ENCODE measurements at regions not wholly inside any gene's neighbourhood (a gene's known extent, or its start where the extent isn't known, plus 50 kb on each side); places are given as distances from the start of the nearest gene placed in this dataset.
"Not testable (repeated sequence)": the region's sequence is repeated elsewhere in the genome, so short reads cannot be mapped to it uniquely, and the experiment has no call there.

DNA sequence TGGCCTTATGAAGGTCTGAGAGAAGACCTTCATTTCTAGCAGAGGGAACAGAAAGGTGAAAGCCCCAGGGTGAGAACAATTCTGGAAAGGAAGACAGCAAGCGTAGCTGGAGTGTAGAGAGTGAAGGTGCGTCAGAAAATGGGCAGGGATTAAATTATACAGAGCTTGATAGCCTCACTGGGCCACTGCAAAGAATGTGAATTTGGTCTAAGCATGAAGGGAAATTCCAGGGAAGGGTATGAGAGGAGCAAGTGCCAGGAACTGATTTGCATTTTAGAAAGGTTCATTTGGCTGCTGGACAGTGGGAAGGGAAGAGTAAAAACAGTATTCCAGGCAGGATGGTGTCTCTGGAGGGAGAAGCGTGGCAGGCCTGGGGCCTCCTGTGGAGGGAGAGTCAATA is 274.1 kb upstream of the ASIC2 start:
- no peak for DNase-seq (ENCODE audit: low read depth)

DNA sequence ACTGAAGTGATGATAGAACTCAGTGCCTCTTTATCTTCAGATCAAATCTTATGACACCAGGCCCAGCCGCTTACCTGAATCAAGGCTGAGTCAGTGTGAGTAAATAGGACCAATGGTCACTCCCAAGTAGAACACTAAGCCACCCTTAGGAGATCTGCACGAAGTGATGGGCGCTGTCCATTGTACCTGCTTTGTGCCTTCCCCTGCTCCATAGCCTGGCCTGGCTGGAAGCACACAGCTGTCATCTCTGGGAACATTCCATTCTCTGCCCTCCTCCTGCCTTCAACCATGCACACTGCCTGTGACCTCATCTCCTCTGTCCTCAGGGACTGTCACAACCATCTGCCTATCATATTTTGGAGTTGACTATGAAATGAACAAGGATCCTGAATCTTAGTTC is 279.5 kb upstream of the ASIC2 start:
- no peak for DNase-seq (ENCODE audit: low read depth)

DNA sequence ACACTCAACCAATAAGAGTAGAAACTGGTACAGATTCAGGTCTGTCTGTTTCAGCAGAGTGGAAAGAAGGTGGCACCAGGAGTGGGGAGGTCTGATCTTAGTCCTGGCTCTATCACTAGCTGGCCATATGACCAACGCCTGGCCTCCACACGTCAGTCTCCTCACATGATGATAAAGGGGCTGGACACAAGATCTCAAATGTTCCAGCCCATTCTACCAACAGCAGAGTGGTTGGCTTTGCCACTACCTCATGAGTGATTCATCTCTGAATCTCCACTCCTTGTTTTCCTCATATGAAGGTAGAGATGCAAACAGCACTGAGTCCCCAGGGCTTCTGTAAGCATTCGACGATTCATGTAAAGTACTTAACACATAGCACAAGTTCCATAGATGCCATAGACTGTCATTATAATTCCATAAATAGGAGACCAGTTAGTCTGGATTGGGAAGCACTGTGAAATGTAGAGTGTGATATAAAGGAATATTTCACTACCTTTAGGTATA is 281.9 kb upstream of the ASIC2 start:
- no peak for DNase-seq (ENCODE audit: low read depth)

DNA sequence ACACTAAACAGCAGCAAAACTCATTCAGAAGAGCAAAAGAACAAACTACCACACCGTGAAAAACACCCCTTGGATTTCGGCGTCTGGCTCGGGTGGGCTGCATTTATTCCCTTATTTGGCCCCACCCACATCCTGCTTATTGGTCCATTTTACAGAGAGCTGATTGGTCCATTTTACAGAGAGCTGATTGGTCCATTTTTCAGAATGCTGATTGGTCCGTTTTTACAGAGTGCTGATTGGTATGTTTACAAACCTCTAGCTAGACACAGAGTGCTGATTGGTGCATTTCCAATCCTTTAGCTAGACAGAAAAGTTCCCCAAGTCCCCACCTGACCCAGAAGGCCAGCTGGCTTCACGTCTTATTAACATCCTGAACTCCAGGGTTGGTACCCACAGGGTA is 286.6 kb upstream of the ASIC2 start:
- DNase-seq (ENCODE audit: low read depth) = not testable (repeated sequence)

DNA sequence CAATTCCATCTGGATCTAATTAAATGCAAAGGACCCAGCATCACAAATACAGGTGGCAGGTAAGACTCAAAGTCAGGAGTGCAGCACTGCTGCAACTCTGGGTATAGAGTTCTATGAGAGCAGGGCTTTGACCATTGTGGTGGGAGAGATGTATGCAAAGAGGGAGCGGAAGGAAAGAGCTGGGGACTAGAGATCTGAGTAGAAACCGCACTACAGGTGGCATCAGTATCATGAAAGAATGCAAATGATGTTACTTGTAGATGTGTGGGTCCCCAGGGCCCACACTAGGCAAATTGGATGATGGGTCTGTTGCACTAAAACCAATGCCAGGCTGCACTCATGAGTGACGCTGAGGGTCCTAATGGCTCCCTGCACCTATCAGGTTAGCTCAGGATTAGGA is 287.1 kb upstream of the ASIC2 start:
- no peak for DNase-seq (ENCODE audit: low read depth)

DNA sequence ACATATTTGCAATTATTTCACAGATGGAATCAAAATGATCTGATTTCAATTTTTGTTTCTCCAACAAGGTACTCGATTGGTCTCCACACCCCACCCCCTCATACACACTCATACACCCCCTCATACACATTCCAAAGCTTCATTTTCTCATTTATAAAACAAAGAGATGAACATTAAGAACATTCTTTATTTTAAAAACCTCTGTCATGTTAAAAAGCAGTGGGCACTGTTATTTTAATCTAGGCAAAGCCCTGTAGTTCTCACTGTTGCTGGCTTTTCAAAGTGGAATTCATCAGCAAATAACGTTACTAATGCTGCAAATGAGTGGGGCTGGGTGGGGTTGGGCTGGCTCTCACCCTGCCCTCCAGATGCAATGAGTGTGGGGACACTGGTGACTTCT is 289.6 kb upstream of the ASIC2 start:
- no peak for DNase-seq (ENCODE audit: low read depth)

DNA sequence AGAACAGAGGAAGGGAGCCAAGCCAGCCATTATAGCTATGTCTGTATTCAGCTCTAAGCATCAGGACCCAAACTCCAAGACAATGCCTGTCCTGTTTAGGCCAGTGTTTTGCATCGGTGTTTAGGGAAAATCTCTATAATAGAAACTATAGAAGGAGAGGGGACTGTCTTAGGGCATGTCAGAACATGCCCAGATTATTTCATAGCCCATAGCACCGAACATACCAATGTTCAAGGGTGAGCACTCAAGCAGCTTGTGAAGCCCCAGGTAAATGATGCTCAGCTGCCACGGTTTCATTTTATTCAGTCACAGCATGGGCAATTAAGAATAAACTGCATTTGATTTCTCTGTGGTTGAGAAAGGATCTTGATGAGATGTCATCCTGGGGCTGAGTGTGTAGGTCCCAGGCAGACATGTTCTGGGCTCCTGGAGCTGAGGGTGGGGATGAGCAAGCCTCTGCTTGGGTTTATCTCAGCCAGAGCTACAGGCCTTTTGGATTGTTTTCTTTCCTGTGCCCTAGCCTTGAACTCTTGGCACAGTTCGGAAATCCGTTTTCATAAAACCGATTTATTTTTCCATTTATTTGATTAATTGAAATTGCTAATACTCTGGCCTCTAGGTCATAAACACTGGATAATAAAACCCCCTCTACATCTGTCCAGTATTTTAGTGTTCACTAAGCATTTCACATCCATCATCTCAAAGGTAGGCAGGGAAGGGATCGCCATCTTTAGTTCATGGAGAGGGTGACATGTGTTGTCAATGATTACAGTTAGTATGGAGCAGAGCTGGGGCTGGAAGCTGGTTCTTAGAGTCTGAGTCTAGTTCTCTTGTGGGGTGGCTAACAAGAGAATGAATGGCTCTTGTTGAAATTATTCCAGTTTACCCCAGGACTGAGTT is 290.7 kb upstream of the ASIC2 start:
- DNase-seq (ENCODE audit: low read depth) = no peak

DNA sequence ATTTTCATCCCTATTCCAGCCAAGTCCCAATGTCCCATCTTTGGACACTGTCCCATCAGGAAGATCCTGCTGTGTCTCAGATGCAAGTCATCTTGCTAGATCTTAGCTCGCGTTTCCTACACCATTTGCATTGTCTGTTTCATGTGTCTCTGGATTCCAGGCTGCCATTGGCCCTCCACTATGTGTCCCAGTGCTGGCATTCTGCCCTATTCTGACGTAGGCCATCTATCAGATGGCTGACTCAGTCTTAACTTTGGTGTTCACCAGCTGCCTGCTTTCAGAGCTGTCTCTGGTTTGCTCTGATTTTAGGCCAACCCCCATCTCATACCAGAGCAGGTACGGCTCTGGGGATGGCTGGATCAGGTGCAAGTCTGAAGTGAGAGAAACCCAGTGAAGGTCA is 300.9 kb upstream of the ASIC2 start:
- no peak for DNase-seq (ENCODE audit: low read depth)

DNA sequence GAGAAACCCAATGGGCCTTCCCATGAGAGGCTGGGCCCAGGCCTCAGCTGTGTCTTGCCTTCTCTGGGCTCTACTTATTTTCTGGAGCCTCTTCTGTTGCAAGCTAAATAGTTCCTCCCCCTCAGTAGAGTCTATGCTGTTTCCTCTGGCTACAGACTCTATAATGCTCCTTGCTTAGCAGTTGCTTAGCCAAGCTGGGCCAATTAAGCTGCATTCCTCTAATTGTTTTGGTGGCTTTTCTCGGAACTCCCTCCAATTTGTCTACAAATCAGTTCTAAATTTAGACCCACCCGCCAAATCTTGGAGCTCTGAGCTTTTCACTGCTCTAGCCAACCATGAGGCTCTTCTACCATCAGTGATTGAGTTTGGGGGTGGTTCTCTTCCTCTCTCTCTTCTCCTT is 302.7 kb upstream of the ASIC2 start:
- no peak for DNase-seq (ENCODE audit: low read depth)

DNA sequence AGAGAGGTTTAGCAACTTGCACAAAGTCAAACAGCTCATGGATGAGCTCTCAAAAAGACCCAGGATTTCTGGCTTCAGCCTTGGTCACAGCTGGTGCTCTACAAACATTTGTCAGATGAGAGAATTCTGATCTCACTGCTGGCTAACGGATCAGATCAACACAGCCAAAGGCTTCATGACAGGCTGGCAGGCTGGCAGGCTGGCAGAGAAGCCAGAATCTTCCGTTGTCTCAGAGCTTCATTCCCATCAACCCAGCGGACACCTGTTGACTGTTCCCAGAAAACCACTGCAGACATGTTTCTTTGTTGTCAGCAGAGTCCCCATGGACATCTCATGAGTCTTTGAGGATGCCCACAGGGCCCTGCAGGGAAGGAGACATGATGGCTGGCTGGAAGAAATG is 303.8 kb upstream of the ASIC2 start:
- DNase-seq (ENCODE audit: low read depth) = no peak

DNA sequence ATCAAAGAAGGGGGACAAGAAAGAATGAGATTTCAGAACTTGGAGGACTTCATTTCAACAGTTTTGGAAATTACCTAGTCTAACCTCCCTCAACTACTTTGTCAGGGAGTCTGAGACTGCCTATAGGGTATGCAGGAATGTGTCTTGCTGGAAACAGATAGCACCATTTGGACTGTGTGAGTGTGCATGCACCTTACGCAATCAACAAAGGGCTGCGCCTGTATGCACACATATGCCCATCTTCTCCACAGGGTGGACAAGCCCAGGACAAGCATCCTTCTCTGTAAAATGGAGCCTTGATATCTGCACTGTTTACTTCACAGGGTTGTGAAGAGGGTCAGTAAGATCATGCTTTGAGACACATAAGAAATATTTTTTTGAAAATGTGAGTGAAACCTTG is 305.7 kb upstream of the ASIC2 start:
- DNase-seq (ENCODE audit: low read depth) = no peak

DNA sequence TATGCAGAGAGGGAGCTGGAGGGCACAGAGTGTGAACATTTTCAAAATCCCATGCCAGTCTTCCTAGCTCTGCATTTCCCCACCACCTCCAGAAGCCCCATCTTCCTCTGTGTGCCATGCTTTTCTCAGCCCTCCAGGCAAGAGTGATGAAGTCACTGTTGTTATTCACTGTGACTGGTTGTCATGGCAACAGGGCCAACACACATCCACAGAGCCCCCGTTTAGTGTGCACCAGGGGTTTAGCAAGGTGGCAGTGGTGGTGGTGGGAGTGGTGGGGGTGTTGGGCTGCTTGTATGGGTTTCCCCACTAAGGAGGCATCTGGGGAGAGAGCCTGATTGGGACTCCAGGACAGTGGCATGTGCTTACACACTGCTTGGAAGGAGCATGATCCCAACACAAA is 309.9 kb upstream of the ASIC2 start:
- DNase-seq (ENCODE audit: low read depth) = no peak

DNA sequence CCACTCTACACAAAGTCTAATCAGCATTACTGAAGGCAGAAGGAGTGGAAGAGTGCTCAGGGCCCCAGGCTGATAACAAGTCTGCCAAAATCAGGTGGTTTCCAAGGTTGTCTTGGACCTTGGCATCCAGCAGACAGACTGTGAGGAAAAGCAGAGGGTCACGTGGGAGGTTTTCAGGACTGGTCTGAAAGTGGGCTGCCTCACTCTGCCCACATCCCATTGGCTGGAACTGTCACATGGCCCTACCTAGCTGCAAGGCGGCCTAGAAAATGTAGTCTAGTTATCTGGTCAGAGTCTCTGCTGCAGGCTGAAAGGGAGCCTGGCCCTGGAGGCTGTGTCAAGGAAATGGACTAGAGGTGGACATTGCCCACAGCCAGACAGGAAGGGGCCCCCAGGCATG is 310.7 kb upstream of the ASIC2 start:
- DNase-seq (ENCODE audit: low read depth) = no peak

DNA sequence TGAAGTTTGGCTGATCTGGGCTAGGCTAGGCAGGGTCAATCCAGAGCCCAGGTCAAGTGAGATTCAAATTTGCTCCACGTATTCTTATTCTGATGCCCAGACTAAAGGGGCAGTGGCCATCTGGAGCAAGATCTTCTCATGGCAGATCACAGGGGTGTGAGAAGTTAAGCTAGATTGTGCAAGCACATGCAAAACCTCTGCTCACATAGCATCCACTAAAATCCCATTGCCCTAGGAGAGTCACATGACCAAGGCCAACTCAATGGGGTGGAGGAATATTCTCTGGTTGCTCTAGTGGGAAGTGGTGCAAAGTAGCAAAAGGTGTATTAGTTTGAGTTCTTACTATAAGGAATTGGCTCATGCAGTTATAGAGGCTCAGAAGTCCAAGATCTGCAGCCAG is 318.4 kb upstream of the ASIC2 start:
- no peak for DNase-seq (ENCODE audit: low read depth)

DNA sequence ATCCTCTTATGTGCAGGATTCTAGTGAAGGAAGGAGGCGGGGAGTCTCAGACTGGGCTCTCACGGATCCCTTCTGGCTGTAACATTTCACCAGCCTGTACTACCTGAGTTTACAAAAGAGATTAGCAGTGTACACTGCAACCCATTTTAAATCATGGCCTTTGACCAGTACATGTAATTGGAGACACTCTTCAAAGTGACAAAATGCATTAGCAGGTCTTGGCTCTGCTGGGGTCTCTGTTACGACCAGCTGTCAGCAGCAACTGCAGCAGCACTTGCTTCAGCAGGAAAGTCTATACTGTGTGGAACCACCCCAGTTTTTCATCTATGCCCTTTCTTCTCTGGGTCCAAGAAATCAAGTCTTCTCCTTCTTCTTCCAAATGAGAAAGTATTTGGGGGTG is 322.8 kb upstream of the ASIC2 start:
- no peak for DNase-seq (ENCODE audit: low read depth)

DNA sequence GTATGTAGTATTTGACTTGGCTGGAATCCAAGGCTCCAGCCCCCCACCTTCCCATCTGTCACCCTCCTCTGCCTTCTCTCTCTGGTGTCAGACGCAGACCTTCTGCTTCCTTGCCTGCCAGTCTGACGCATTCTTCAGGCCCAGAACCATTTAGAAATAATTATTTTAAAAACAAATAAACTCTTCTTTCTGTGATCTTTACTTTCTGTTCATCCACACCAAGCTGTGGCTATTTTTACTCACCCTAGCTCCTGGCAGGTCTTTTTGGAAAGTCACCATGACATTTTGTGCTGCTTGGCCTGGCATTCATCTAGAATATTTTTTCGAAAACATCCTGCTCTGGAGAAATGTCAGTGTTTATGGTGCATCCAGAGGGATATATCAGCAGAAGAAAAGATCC is 330.7 kb upstream of the ASIC2 start:
- DNase-seq (ENCODE audit: low read depth) = no peak

DNA sequence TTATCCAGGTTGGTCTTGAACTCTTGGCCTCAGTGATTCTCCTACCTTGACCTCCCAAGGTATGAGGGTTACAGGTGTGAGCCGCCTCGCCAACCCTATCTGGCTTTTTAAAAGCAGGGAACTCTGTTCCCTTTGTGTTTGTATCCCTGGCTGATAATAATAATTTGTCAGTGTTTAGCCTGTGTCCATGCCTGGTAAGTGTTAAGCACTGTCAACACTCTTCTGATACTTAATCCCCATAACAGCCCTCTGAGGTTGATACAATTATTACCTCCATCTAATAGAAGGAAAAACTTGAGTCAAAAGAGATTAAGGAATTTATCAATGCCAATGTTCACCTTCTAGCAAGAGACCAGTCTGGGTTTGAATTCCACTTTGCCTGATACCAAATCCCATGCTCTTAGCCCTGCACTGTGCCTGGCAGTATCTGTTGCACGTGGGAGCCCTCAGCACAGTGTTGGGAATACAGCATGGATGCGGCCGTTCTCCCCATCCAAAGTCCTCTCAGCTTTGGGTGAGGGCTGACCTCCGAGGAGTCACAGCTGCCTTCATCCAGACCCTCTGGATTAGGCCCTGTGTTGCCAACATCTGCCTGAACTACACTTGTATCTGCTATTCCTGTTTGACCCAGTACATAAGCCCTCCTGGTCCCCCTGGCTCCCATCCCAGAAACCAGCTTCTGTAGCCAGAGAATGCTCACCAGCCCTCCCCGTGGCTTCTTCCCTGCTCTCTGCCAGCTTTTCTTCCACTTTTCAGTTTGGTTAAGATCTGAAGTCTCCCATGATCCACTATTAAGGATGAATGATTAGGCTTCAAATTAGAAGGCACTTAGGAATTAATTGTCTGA is 335.6 kb upstream of the ASIC2 start:
- no peak for DNase-seq (ENCODE audit: low read depth)

DNA sequence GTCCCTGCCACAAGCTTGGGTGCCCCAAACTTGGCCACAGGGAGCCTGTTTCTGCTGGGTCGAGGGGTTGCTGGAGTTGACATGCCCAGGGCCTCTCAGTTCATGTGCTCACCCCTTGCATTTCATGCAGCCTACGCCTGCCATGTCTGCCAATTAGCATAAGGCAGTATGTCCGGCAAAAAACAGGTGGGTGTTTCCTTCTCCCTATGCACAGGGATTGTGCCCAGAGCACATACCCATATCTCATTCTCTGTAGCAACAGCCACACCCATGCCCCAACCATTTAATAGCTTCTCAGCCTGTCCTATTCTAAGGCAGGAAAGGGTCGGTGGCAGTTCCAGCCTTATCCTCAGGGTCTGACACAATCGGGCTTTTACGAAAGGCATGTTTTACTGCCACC is 340.4 kb upstream of the ASIC2 start:
- DNase-seq (ENCODE audit: low read depth) = no peak

DNA sequence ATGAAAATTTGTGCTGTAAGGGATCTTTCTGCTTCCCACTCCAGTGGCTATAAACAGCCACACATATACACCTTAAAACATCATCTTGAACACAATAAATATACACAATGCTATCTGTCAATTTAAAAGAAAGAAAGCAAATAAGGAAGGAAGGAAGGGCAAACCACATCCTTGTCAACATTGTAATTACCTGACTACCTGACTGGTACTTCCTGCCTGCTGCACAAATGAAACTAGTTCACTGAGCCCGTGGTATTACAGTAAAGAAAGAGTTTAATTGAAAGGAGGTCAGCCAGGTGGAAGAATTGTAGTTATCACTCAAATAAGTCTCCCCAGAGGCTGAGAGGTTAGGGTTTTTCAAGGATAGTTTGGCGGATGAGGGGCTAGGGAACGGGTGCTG is 344.4 kb upstream of the ASIC2 start:
- no peak for DNase-seq (ENCODE audit: low read depth)

DNA sequence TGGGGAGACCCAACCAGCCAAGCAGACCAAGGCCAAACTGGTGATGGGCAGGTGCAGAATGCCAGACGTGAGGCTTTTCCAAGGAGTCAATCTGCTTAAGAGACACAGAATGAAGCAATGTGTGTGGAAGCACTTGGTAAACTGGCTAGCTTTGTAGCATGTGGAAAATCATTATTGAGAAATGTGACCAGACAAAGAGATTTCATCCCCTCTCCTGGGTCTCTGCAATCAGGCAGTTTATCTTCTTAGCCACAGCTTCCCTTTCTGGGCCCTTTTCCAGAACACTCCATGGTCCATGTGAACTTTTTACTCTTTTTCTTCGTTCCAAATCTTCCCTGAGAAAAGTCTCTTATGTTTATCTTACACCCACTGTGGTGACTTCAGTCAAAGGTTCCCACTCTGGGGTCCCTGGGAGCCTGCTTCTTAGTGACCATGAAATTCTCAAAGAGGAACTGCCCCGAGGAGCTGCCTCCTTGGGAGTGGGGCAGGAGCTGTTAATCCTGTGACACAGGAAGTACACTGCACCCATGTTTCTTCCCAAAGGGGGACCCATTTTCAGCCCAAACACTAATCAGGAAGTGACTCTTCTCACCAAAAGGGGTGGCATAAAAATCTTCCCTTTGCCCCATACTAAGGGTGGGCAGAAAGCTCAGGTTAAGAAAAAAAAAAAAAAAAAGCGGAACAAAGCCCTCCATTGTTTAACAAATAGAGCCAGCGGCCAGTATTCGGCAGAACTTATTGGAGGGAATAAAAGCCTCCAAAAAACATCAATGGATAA is 346.2 kb upstream of the ASIC2 start:
- no peak for DNase-seq (ENCODE audit: low read depth)

DNA sequence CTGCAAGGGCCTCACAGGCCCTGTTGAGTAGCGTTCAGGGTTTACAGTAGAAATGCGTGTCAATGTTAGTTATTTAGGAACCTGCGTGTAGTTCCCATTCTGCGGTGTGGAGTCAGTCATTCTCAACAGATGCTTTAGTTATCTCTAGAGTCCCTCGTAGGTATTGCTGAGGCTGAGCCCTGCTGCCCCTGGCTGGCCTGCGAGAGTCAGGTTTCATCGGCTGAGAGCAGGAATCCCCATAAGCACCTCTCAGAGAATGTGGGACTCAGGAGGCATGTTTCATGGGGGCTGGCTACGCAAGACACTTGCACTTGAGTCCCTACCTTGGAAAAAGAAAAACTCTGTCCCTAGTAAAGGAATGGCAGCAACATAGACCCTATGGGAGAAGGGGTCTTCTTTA is 347.5 kb upstream of the ASIC2 start:
- no peak for DNase-seq (ENCODE audit: low read depth)

DNA sequence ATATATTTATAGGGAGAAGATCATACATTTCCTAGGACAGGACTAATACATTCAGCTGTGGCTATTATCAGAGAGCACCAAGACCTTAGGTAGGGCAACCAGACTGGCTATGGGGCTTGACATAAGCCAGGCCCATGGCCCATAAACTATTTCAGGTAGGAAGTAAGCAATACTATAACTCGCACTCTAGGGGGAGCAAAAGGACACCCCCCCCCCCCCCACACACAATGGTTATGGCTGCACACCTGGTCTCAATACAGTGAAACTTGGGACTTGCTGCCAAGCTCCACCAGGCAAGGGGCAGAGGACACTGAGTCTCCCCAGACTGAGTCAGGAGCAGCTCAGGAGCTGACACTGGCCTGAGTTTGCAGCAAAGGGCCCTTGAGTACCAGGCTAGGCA is 348.9 kb upstream of the ASIC2 start:
- no peak for DNase-seq (ENCODE audit: low read depth)

Measured in stimulated activated CD8-positive, alpha-beta memory T cell treated with anti-CD3 and anti-CD28 coated beads, Interleukin-7, amount 100 ng/mL, for 24 hours (primary cell).